LNCAP (cell line): ENCODE measurements at regions not wholly inside any gene's neighbourhood (a gene's known extent, or its start where the extent isn't known, plus 50 kb on each side); places are given as distances from the start of the nearest gene placed in this dataset.

Source experiments
- CTCF ChIP-seq: fragments of 450-650 bp; IDR thresholded peaks from 2 replicates; pipeline ENCODE4 v1.5.1; 2017; ENCODE audit warnings: mild to moderate bottlenecking

- TF ChIP-seq CTCF = no peak
Measured at GRCh38 chr4:12586242-12587006, 897.7 kb downstream of the RAB28 start.

- no peak for TF ChIP-seq CTCF
Measured at GRCh38 chr4:12584116-12584875, 899.8 kb downstream of the RAB28 start.

- no peak for TF ChIP-seq CTCF
Measured at GRCh38 chr4:12583275-12583674, 900.9 kb downstream of the RAB28 start.

GRCh38 chr4:12580787-12581186, 903.4 kb downstream of the RAB28 start:
- no peak for TF ChIP-seq CTCF

- TF ChIP-seq CTCF = no peak
Measured at GRCh38 chr4:12579172-12579571, 905.0 kb downstream of the RAB28 start.

- no peak for TF ChIP-seq CTCF
Measured at GRCh38 chr4:12576409-12576808, 907.7 kb downstream of the RAB28 start.

GRCh38 chr4:12573716-12574115, 910.4 kb downstream of the RAB28 start:
- no peak for TF ChIP-seq CTCF
